ENCODE measurements at regions not wholly inside any gene's neighbourhood (a gene's known extent, or its start where the extent isn't known, plus 50 kb on each side); places are given as distances from the start of the nearest gene placed in this dataset.

DNA sequence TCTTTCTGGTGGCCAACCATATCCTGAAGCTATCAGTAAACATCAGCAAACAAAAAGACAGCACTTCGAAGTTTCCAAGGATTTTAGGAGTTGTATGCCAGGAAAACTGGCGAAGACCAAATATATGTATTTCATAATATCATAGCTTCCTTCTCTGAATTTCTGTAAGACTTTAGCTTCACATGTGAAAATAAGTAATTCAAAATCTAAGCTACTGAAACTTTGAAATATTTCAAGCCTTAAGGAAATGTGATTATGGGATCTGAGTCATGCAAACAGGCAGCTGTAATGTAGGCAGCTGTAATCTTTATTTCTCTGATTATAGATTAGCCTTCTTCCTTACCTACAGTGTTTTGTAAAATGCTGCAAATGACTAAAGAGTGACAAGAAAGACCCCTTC lies 70.7 kb upstream of the ANKRD10 start:
- no peak for ATAC-seq
- no peak for DNase-seq
- H3K27ac ChIP-seq: no peak overlapping the region
- H3K27me3 ChIP-seq: peaks cover 0 to 5% (median 0%) of the 10 kb centered on the region in 7 donors
- no peaks in the 10 kb centered on the region for H3K4me1 ChIP-seq
- no peaks in the 10 kb centered on the region for H3K36me3 ChIP-seq
- H3K9me3 ChIP-seq: no peaks in the 10 kb centered on the region
- intact Hi-C loops (cut with DNase I): no loop called here
- TF ChIP-seq, protein P1, sequence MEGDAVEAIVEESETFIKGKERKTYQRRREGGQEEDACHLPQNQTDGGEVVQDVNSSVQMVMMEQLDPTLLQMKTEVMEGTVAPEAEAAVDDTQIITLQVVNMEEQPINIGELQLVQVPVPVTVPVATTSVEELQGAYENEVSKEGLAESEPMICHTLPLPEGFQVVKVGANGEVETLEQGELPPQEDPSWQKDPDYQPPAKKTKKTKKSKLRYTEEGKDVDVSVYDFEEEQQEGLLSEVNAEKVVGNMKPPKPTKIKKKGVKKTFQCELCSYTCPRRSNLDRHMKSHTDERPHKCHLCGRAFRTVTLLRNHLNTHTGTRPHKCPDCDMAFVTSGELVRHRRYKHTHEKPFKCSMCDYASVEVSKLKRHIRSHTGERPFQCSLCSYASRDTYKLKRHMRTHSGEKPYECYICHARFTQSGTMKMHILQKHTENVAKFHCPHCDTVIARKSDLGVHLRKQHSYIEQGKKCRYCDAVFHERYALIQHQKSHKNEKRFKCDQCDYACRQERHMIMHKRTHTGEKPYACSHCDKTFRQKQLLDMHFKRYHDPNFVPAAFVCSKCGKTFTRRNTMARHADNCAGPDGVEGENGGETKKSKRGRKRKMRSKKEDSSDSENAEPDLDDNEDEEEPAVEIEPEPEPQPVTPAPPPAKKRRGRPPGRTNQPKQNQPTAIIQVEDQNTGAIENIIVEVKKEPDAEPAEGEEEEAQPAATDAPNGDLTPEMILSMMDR (IDR thresholded peaks at IDR 0.05): no peak
- WGBS, 2 donors: 65 to 73% methylated on average over 2 of the region's 2 CpGs
- no peak overlapping the region for H3K4me3 ChIP-seq

DNA sequence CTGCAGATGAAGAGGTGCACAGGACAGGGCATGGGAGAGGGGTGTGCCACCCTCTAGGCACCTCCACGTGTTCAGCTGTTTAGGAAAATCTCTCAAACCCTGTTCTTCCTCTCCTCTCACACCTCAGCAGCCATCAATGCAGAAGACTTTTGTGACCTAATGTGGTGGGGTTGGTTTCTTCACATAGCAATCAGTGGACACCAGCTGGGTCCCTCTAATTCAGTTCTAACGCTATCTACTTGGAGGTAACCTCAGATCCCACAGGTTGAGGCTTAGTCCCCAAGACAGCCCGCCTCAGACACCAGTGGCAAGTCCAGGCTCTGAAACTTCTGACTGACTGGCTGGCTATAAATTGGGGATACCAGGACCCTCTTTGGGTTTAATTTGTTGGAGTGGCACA lies 69.9 kb upstream of the ANKRD10 start:
- H3K4me1 ChIP-seq: no peaks in the 10 kb centered on the region
- H3K9me3 ChIP-seq: no peaks in the 10 kb centered on the region
- WGBS, 2 donors: 62 to 78% methylated on average over 3 of the region's 3 CpGs
- H3K27me3 ChIP-seq: peaks cover 0 to 5% (median 0%) of the 10 kb centered on the region in 7 donors
- H3K36me3 ChIP-seq: no peaks in the 10 kb centered on the region
- H3K4me3 ChIP-seq: no peak overlapping the region
- TF ChIP-seq, protein P1 (IDR thresholded peaks at IDR 0.05): no peak
- intact Hi-C loops (cut with DNase I): no loop called here
- no peak for ATAC-seq
- H3K27ac ChIP-seq: no peak overlapping the region
- no peak for DNase-seq

GRCh38 chr13:110984381-110984780 lies 69.5 kb upstream of the ANKRD10 start:
- no peaks in the 10 kb centered on the region for H3K36me3 ChIP-seq
- no peak overlapping the region for H3K27ac ChIP-seq
- TF ChIP-seq, protein P1 (IDR thresholded peaks at IDR 0.05): no peak
- H3K4me1 ChIP-seq: no peaks in the 10 kb centered on the region
- H3K9me3 ChIP-seq: no peaks in the 10 kb centered on the region
- H3K27me3 ChIP-seq: peaks cover 0 to 5% (median 0%) of the 10 kb centered on the region in 7 donors
- no peak overlapping the region for H3K4me3 ChIP-seq
- no peak for ATAC-seq
- intact Hi-C loops (cut with DNase I): no loop called here
- WGBS, 2 donors: 68 to 72% methylated on average over 5 of the region's 5 CpGs
- no peak for DNase-seq

- H3K9me3 ChIP-seq: peaks cover 0 to 4% (median 0%) of the 10 kb centered on the region in 11 donors
- no peak overlapping the region for H3K4me3 ChIP-seq
- peaks cover 0 to 2% (median 0%) of the 10 kb centered on the region in 9 donors for H3K4me1 ChIP-seq
- TF ChIP-seq, protein P1 (IDR thresholded peaks at IDR 0.05): no peak
- ATAC-seq (no peak), DNase-seq (no peak)
- no peak overlapping the region for H3K27ac ChIP-seq
- intact Hi-C loops (cut with DNase I): no loop called here
- 66 to 69% methylated on average over 4 of the region's 4 CpGs for WGBS, 2 donors
- no peaks in the 10 kb centered on the region for H3K36me3 ChIP-seq
- peaks cover 0 to 5% (median 0%) of the 10 kb centered on the region in 7 donors for H3K27me3 ChIP-seq
Measured at GRCh38 chr13:110983241-110983640, 68.4 kb upstream of the ANKRD10 start.

Measured in heart right ventricle (tissue), 16 donors.